Heart left ventricle (tissue), 13 donors: ENCODE measurements at regions not wholly inside any gene's neighbourhood (a gene's known extent, or its start where the extent isn't known, plus 50 kb on each side); places are given as distances from the start of the nearest gene placed in this dataset.

Experiments
- POLR2A ChIP-seq, 2 donors: fragments of 450-650 bp; IDR thresholded peaks; one replicate each; pipeline ENCODE4 v1.6.1; 2017; ENCODE audit warnings: antibody characterized with exemption in 2 of 2, mild to moderate bottlenecking in 2 of 2, moderate library complexity in 2 of 2
- TF ChIP-seq, protein P1 (sequence below), 12 donors: fragments of 200-600 bp; sonication (generic) in 4 of 12; IDR thresholded peaks; one replicate each; pipeline versions ENCODE4 v1.5.0 to v1.8.0; 2018 to 2022; ENCODE audit warnings: antibody characterized with exemption in 12 of 12, mild to moderate bottlenecking in 5 of 12
- donor health status: ischemic (EF 13 %, LVEDD 7.1; RV severe dilation, severe dysfunction).
- donor health status: DM: no; HTN: yes; CAD: no.
- donor health status: DM: no; HTN: no; CAD: no.
- donor health status: ischemic (EF 25% LVEDD 6.9; RV normal size, moderate dysfunction).
- donor health status: ischemic (EF 25% LVEDD 5.7; RV mildly dilated, moderate dysfunction).
- donor health status: ischemic (EF 35%, LVEDD 5.7; RV mildly dilated, moderate dysfunction).
- donor health status: nonischemic (EF 11% LVEDD 7.7; RV severe dilation, severe dysfunction).
- donor health status: DM: yes; HTN: yes; CAD: no.
- donor health status: PGD.
- donor health status: ischemic (EF 29% LVEDD 5.4; RV normal size, mild dysfunction).
- donor health status: nonischemic (EF 23%, LVEDD 6.1; RV moderate dilation, normal function).

DNA sequence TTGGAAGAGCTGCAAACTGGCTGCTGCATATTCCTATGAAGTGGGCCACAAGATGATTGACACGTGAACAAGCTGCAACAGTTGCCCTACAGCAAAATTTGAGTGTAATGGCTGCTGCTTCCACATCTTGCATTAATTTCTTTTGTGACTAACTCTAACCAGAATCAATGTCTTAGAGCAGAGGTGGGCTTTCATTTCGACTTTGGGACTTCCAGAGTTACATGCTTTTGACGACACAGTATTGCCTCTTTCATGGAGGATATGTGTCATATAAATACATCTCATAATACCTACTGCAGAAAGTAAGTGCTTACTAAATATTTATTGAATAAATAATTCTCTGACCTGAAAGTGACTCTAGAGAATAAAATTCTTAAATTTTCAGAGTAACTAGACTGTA, 340.7 kb upstream of the KCNH8 start:
- TF ChIP-seq, protein P1, sequence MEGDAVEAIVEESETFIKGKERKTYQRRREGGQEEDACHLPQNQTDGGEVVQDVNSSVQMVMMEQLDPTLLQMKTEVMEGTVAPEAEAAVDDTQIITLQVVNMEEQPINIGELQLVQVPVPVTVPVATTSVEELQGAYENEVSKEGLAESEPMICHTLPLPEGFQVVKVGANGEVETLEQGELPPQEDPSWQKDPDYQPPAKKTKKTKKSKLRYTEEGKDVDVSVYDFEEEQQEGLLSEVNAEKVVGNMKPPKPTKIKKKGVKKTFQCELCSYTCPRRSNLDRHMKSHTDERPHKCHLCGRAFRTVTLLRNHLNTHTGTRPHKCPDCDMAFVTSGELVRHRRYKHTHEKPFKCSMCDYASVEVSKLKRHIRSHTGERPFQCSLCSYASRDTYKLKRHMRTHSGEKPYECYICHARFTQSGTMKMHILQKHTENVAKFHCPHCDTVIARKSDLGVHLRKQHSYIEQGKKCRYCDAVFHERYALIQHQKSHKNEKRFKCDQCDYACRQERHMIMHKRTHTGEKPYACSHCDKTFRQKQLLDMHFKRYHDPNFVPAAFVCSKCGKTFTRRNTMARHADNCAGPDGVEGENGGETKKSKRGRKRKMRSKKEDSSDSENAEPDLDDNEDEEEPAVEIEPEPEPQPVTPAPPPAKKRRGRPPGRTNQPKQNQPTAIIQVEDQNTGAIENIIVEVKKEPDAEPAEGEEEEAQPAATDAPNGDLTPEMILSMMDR (IDR thresholded peaks at IDR 0.05), result no peak
- TF ChIP-seq POLR2A (IDR thresholded peaks at IDR 0.05), result no peak
